SK-N-SH (cell line): ENCODE measurements at regions not wholly inside any gene's neighbourhood (a gene's known extent, or its start where the extent isn't known, plus 50 kb on each side); places are given as distances from the start of the nearest gene placed in this dataset.

Source experiments
- CTCF ChIA-PET: fragments of 300-600, 350-600 bp; formaldehyde crosslinking; extraction: SDS; loops from one replicate; lab custom pipeline; 2021; lab: Yijun Ruan, JAX
- POLR2A ChIA-PET: fragments of 350-600 bp; sonication (Branson Sonifier 250); formaldehyde crosslinking; extraction: SDS; loops from one replicate; lab custom pipeline; 2020; ENCODE audit warnings: antibody characterized with exemption, inconsistent platforms; lab: Yijun Ruan, JAX
- DNase-seq: peaks from one replicate; pipeline ENCODE4 v3.0.0; 2012
- H2AFZ ChIP-seq: fragments of 200-600 bp; sonication (generic); 2 replicates; pipeline ENCODE4 v1.8.1; 2016; ENCODE audit warnings: antibody characterized with exemption, mild to moderate bottlenecking, low read depth
- H3F3A ChIP-seq: fragments of 200-600 bp; sonication (generic); replicated peaks from 2 replicates; pipeline ENCODE3; 2016; ENCODE audit warnings: antibody characterized with exemption, mild to moderate bottlenecking; ENCODE audit not compliant: insufficient read depth
- H3K27ac ChIP-seq, 2 experiments: fragments of 200-500 bp in 1 of 2; fragments of 200-600 bp in 1 of 2; sonication (Bioruptor generic) in 1 of 2; sonication (generic), shearing (Covaris generic) in 1 of 2; 2 replicates each; pipeline versions ENCODE4 v1.5.1 to v1.6.1; 2014 to 2016; ENCODE audit warnings: low read depth in 2 of 2, inconsistent platforms in 1 of 2, low read length in 1 of 2, mild to moderate bottlenecking in 1 of 2, mixed read lengths in 1 of 2
- H3K27me3 ChIP-seq: fragments of 200-600 bp; sonication (generic), shearing (Covaris generic); 2 replicates; pipeline ENCODE4 v1.6.1; 2016; ENCODE audit warnings: mixed run types; ENCODE audit not compliant: insufficient read depth
- H3K36me3 ChIP-seq, 2 experiments: fragments of 200-500 bp in 1 of 2; fragments of 200-600 bp in 1 of 2; sonication (Bioruptor generic) in 1 of 2; sonication (generic) in 1 of 2; replicated peaks in 1 of 2; 2 replicates each; pipeline versions ENCODE3 to v1.5.1; 2014 to 2016; ENCODE audit warnings: low read length in 1 of 2, mild to moderate bottlenecking in 1 of 2; ENCODE audit not compliant: insufficient read depth in 2 of 2, control insufficient read depth in 1 of 2
- H3K4me1 ChIP-seq, 2 experiments: fragments of 200-500 bp in 1 of 2; fragments of 200-600 bp in 1 of 2; sonication (Bioruptor generic) in 1 of 2; sonication (generic), shearing (Covaris generic) in 1 of 2; 2 replicates each; pipeline versions ENCODE4 v1.5.1 to v1.6.1; 2014 to 2016; ENCODE audit warnings: low read depth in 1 of 2, low read length in 1 of 2, mixed run types in 1 of 2; ENCODE audit not compliant: insufficient read depth in 2 of 2, control insufficient read depth in 1 of 2
- H3K4me2 ChIP-seq: fragments of 200-600 bp; sonication (generic), shearing (Covaris generic); 2 replicates; pipeline ENCODE4 v1.6.1; 2017; ENCODE audit warnings: mixed run types
- H3K4me3 ChIP-seq, 2 experiments: fragments of 200-500 bp in 1 of 2; fragments of 200-600 bp in 1 of 2; sonication (Bioruptor generic) in 1 of 2; sonication (generic), shearing (Covaris generic) in 1 of 2; 2 replicates each; pipeline versions ENCODE4 v1.5.1 to v1.8.1; 2014 to 2016; ENCODE audit warnings: low read depth in 2 of 2, inconsistent platforms in 1 of 2, low read length in 1 of 2, mild to moderate bottlenecking in 1 of 2, mixed read lengths in 1 of 2, moderate library complexity in 1 of 2
- H3K79me2 ChIP-seq: fragments of 200-600 bp; sonication (generic); 2 replicates; pipeline ENCODE4 v1.8.1; 2017; ENCODE audit warnings: mild to moderate bottlenecking; ENCODE audit not compliant: insufficient read depth
- H3K9ac ChIP-seq: fragments of 200-600 bp; sonication (generic); 2 replicates; pipeline ENCODE4 v1.6.1; 2017; ENCODE audit warnings: mixed run types
- H3K9me2 ChIP-seq: fragments of 200-600 bp; sonication (generic); 2 replicates; pipeline ENCODE4 v1.6.1; 2017; ENCODE audit warnings: mixed run types
- H3K9me3 ChIP-seq: fragments of 200-600 bp; sonication (generic); 2 replicates; pipeline ENCODE4 v1.6.1; 2017; ENCODE audit warnings: mixed run types, mild to moderate bottlenecking, moderate library complexity
- H4K20me1 ChIP-seq: fragments of 200-600 bp; sonication (generic); 2 replicates; pipeline ENCODE4 v1.6.1; 2017; ENCODE audit warnings: mild to moderate bottlenecking, mixed run types; ENCODE audit not compliant: insufficient read depth
- CHD2 ChIP-seq: fragments of 150-350 bp; IDR thresholded peaks from 2 replicates; pipeline ENCODE4 v1.6.1; 2018; ENCODE audit warnings: low read length; ENCODE audit not compliant: partially characterized antibody
- EP300 ChIP-seq, 2 experiments: IDR thresholded peaks; 2 replicates each; pipeline versions ENCODE4 v1.4.0 to v1.6.1; 2012; ENCODE audit warnings: borderline replicate concordance in 1 of 2, low read depth in 1 of 2, low read length in 1 of 2
- EZH2phosphoT487 ChIP-seq: fragments of 200-600 bp; sonication (generic); IDR thresholded peaks from 2 replicates; pipeline ENCODE4 v1.6.1; 2017; ENCODE audit warnings: low read depth, mixed run types, mild to moderate bottlenecking, antibody characterized with exemption, moderate library complexity, borderline replicate concordance
- FOSL2 ChIP-seq: IDR thresholded peaks from 2 replicates; pipeline ENCODE4 v1.4.0; 2012; ENCODE audit warnings: low read depth, mild to moderate bottlenecking, moderate library complexity, borderline replicate concordance
- MAX ChIP-seq: IDR thresholded peaks from 2 replicates; pipeline ENCODE4 v1.4.0; 2012; ENCODE audit warnings: low read depth
- MEF2A ChIP-seq: IDR thresholded peaks from 2 replicates; pipeline ENCODE4 v1.4.0; 2012; ENCODE audit warnings: low read depth, borderline replicate concordance
- NFIC ChIP-seq: IDR thresholded peaks from 2 replicates; pipeline ENCODE4 v1.4.0; 2012; ENCODE audit warnings: borderline replicate concordance
- PBX3 ChIP-seq: IDR thresholded peaks from 2 replicates; pipeline ENCODE4; 2012
- POLR2AphosphoS5 ChIP-seq: IDR thresholded peaks from 2 replicates; pipeline ENCODE4 v1.6.1; 2012; ENCODE audit warnings: low read depth, low read length
- RCOR1 ChIP-seq: fragments of 150-350 bp; IDR thresholded peaks from 2 replicates; pipeline ENCODE4 v1.6.1; 2017; ENCODE audit warnings: antibody characterized with exemption, low read length
- REST ChIP-seq: IDR thresholded peaks from 2 replicates; pipeline ENCODE4 v1.6.1; 2012; ENCODE audit warnings: mild to moderate bottlenecking, low read depth, low read length, moderate library complexity
- RFX5 ChIP-seq: IDR thresholded peaks from 2 replicates; pipeline ENCODE4 v1.6.1; 2012; ENCODE audit warnings: mild to moderate bottlenecking, improper control_type of control experiment, low read length
- RXRA ChIP-seq: IDR thresholded peaks from 2 replicates; pipeline ENCODE4 v1.4.0; 2012; ENCODE audit warnings: low read depth, mild to moderate bottlenecking, borderline replicate concordance
- SMC3 ChIP-seq: IDR thresholded peaks from 2 replicates; pipeline ENCODE4 v1.6.1; 2012; ENCODE audit warnings: low read depth, low read length, improper control_type of control experiment
- TAF1 ChIP-seq: IDR thresholded peaks from 2 replicates; pipeline ENCODE4 v1.6.1; 2012; ENCODE audit warnings: low read depth, mild to moderate bottlenecking, low read length, moderate library complexity, borderline replicate concordance
- TCF12 ChIP-seq: IDR thresholded peaks from 2 replicates; pipeline ENCODE4 v1.4.0; 2012
- USF2 ChIP-seq: fragments of 150-350 bp; IDR thresholded peaks from 2 replicates; pipeline ENCODE4 v1.6.1; 2017; ENCODE audit warnings: antibody characterized with exemption, low read length, low read depth, borderline replicate concordance
- YY1 ChIP-seq: IDR thresholded peaks from 2 replicates; pipeline ENCODE4 v1.4.0; 2012; ENCODE audit warnings: low read depth, mild to moderate bottlenecking
- WGBS: methylation state at CpG from one replicate; pipeline ENCODE4 v1.1.6; 2017; ENCODE audit warnings: low lambda C conversion rate; 5-methylcytosine and 5-hydroxymethylcytosine counted together

GRCh38 chr6:134482593-134483270 lies 164.8 kb upstream of the SGK1 start:
- Histone ChIP-seq H3K9me2 (no peaks in the 10 kb centered on the region), H3F3A (peaks cover 4% of the 10 kb centered on the region), H3K4me2 (no peak overlapping the region), H3K79me2 (no peaks in the 10 kb centered on the region), H3K36me3 (no peaks in the 10 kb centered on the region), H3K9ac (no peak overlapping the region), H3K27me3 (no peaks in the 10 kb centered on the region), H3K27ac (no peak overlapping the region), H3K9me3 (no peaks in the 10 kb centered on the region), H4K20me1 (no peaks in the 10 kb centered on the region), H2AFZ (no peak overlapping the region), H3K4me3 (no peak overlapping the region), H3K4me1 (no peaks in the 10 kb centered on the region)
- DNase-seq: no peak
- WGBS: 90% methylated on average over 10 of the region's 12 CpGs
- TF ChIP-seq RFX5: no peak
- no peak for TF ChIP-seq RCOR1
- TF ChIP-seq TAF1: no peak
- no peak for TF ChIP-seq USF2
- TF ChIP-seq EZH2phosphoT487: no peak
- no peak for TF ChIP-seq PBX3
- TF ChIP-seq TCF12: no peak
- ChIA-PET POLR2A (no interaction called here), CTCF (interaction anchor here (1.0 to 1.6 kb wide), 2 partner anchors 14 to 245 kb away, joined by 4 to 6 read pairs; no protein-coding TSS in a partner anchor)

GRCh38 chr6:134481966-134482365 lies 164.1 kb upstream of the SGK1 start:
- DNase-seq: no peak
- Histone ChIP-seq H3K36me3 (no peaks in the 10 kb centered on the region), H3F3A (peaks cover 4% of the 10 kb centered on the region), H3K27me3 (no peaks in the 10 kb centered on the region), H3K4me3 (no peak overlapping the region), H3K9ac (no peak overlapping the region), H3K27ac (no peak overlapping the region), H3K4me1 (no peaks in the 10 kb centered on the region), H3K9me3 (no peaks in the 10 kb centered on the region), H3K9me2 (no peaks in the 10 kb centered on the region), H4K20me1 (no peaks in the 10 kb centered on the region), H3K79me2 (no peaks in the 10 kb centered on the region), H2AFZ (no peak overlapping the region), H3K4me2 (no peak overlapping the region)
- WGBS: 87% methylated on average over 6 of the region's 6 CpGs
- ChIA-PET POLR2A (no interaction called here), CTCF (interaction anchor here (1.0 to 1.6 kb wide), 2 partner anchors 13 to 245 kb away, joined by 4 to 6 read pairs; no protein-coding TSS in a partner anchor)
- no peak for TF ChIP-seq PBX3
- no peak for TF ChIP-seq NFIC
- no peak for TF ChIP-seq SMC3
- no peak for TF ChIP-seq TCF12
- TF ChIP-seq FOSL2: no peak
- TF ChIP-seq MEF2A: no peak
- no peak for TF ChIP-seq RXRA
- no peak for TF ChIP-seq USF2
- no peak for TF ChIP-seq CHD2
- no peak for TF ChIP-seq EP300 (IDR thresholded peaks at IDR 0.05; ENCODE audit: borderline replicate concordance in 1 of 2, low read depth in 1 of 2, low read length in 1 of 2)
- TF ChIP-seq MAX: no peak
- no peak for TF ChIP-seq YY1
- no peak for TF ChIP-seq POLR2AphosphoS5
- no peak for TF ChIP-seq REST
